ENCODE measurements at regions not wholly inside any gene's neighbourhood (a gene's known extent, or its start where the extent isn't known, plus 50 kb on each side); places are given as distances from the start of the nearest gene placed in this dataset.

DNA sequence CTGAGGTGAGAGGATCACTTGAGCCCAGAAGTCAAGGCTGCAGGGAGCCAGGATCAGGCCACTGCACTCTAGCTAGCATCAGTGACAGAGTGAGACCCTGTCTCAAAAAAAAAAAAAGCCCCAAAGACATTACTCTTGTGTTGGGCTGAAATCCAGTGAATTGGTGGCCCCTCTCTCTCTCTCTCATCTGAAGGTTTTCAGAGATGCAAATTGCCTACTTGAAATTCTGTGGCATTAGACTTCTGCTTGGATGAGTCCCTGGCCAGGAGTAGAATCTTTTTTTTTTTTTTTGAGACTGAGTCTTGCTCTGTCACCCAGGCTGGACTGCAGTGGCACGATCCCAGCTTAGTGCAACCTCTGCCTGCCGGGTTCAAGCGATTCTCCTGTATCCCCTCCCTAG is 112.0 kb upstream of the ATF7IP start:
- H3K27me3 ChIP-seq (ENCODE audit: insufficient read depth): no peaks in the 10 kb centered on the region
- peaks cover 7% of the 10 kb centered on the region; the same call in 2 of the 3 replicates for H3K9me3 Mint-ChIP-seq
- peaks cover 17% of the 10 kb centered on the region for H3K27me3 Mint-ChIP-seq (ENCODE audit: insufficient read depth, low read depth, poor library complexity)
- H3K4me3 Mint-ChIP-seq: no peak overlapping the region
- peaks cover 5% of the 10 kb centered on the region; the same call in 2 of the 3 replicates for H3K36me3 Mint-ChIP-seq (ENCODE audit: low read depth)
- H3K79me2 ChIP-seq (replicated peaks; ENCODE audit: insufficient read depth): no peaks in the 10 kb centered on the region
- H2AFZ ChIP-seq: no peak overlapping the region
- no peak for TF ChIP-seq STAT1 (IDR thresholded peaks at IDR 0.05; ENCODE audit: unreplicated experiment)
- TF ChIP-seq EZH2phosphoT487 (IDR thresholded peaks at IDR 0.05; ENCODE audit: unreplicated experiment): no peak
- no peak for TF ChIP-seq ZNF114 (CRISPR knock-in tag; IDR thresholded peaks at IDR 0.05)
- no peak for TF ChIP-seq JUNB (IDR thresholded peaks at IDR 0.05; ENCODE audit: unreplicated experiment)
- TF ChIP-seq, protein P1, sequence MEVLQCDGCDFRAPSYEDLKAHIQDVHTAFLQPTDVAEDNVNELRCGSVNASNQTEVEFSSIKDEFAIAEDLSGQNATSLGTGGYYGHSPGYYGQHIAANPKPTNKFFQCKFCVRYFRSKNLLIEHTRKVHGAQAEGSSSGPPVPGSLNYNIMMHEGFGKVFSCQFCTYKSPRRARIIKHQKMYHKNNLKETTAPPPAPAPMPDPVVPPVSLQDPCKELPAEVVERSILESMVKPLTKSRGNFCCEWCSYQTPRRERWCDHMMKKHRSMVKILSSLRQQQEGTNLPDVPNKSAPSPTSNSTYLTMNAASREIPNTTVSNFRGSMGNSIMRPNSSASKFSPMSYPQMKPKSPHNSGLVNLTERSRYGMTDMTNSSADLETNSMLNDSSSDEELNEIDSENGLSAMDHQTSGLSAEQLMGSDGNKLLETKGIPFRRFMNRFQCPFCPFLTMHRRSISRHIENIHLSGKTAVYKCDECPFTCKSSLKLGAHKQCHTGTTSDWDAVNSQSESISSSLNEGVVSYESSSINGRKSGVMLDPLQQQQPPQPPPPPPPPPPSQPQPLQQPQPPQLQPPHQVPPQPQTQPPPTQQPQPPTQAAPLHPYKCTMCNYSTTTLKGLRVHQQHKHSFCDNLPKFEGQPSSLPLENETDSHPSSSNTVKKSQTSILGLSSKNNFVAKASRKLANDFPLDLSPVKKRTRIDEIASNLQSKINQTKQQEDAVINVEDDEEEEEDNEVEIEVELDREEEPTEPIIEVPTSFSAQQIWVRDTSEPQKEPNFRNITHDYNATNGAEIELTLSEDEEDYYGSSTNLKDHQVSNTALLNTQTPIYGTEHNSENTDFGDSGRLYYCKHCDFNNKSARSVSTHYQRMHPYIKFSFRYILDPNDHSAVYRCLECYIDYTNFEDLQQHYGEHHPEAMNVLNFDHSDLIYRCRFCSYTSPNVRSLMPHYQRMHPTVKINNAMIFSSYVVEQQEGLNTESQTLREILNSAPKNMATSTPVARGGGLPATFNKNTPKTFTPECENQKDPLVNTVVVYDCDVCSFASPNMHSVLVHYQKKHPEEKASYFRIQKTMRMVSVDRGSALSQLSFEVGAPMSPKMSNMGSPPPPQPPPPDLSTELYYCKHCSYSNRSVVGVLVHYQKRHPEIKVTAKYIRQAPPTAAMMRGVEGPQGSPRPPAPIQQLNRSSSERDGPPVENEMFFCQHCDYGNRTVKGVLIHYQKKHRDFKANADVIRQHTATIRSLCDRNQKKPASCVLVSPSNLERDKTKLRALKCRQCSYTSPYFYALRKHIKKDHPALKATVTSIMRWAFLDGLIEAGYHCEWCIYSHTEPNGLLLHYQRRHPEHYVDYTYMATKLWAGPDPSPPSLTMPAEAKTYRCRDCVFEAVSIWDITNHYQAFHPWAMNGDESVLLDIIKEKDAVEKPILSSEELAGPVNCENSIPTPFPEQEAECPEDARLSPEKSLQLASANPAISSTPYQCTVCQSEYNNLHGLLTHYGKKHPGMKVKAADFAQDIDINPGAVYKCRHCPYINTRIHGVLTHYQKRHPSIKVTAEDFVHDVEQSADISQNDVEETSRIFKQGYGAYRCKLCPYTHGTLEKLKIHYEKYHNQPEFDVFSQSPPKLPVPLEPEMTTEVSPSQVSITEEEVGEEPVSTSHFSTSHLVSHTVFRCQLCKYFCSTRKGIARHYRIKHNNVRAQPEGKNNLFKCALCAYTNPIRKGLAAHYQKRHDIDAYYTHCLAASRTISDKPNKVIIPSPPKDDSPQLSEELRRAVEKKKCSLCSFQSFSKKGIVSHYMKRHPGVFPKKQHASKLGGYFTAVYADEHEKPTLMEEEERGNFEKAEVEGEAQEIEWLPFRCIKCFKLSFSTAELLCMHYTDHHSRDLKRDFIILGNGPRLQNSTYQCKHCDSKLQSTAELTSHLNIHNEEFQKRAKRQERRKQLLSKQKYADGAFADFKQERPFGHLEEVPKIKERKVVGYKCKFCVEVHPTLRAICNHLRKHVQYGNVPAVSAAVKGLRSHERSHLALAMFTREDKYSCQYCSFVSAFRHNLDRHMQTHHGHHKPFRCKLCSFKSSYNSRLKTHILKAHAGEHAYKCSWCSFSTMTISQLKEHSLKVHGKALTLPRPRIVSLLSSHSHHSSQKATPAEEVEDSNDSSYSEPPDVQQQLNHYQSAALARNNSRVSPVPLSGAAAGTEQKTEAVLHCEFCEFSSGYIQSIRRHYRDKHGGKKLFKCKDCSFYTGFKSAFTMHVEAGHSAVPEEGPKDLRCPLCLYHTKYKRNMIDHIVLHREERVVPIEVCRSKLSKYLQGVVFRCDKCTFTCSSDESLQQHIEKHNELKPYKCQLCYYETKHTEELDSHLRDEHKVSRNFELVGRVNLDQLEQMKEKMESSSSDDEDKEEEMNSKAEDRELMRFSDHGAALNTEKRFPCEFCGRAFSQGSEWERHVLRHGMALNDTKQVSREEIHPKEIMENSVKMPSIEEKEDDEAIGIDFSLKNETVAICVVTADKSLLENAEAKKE (CRISPR knock-in tag; IDR thresholded peaks at IDR 0.05): no peak
- TF ChIP-seq CREB1 (CRISPR knock-in tag; IDR thresholded peaks at IDR 0.05; ENCODE audit: low read depth): no peak
- no peak for TF ChIP-seq EZH2 (IDR thresholded peaks at IDR 0.05; ENCODE audit: low read depth, unreplicated experiment)
- H3K4me3 ChIP-seq: no peak overlapping the region
- no peaks in the 10 kb centered on the region for H3F3A ChIP-seq (replicated peaks; ENCODE audit: low read depth)
- no peak overlapping the region for H3K27ac Mint-ChIP-seq
- DNase-seq (ENCODE audit: low spot score) (no peak), ATAC-seq (no peak)
- peaks cover 19% of the 10 kb centered on the region for H3K4me1 ChIP-seq (ENCODE audit: insufficient read depth)
- no peaks in the 10 kb centered on the region for H3K9me2 ChIP-seq (ENCODE audit: insufficient read depth)
- H4K20me1 ChIP-seq (replicated peaks; ENCODE audit: insufficient read depth): no peaks in the 10 kb centered on the region
- H3K27ac ChIP-seq (ENCODE audit: low read depth): no peak overlapping the region
- H3K4me2 ChIP-seq: no peak overlapping the region
- no peaks in the 10 kb centered on the region for H3K36me3 ChIP-seq (ENCODE audit: insufficient read depth)
- peaks cover 35% of the 10 kb centered on the region for H3K4me1 Mint-ChIP-seq

DNA sequence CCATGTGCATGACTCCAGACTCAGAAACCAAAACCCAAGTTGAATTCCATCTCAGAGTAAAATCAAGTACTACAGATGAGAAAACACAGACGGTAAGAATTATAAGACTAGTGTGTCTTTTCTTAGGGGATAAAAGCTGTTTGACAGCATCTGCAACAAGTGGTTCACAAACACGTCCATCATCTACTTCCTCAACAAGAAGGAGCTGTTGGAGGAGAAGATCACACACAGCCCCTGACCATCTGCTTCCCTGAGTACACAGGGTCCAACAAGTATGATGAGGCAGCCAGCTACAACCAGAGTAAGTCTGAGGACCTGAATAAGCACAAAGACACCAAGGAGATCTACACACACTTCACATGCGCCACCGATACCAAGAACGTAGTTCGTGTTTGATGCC is 110.7 kb upstream of the ATF7IP start:
- H3K4me1 ChIP-seq (ENCODE audit: insufficient read depth): peaks cover 26% of the 10 kb centered on the region
- H2AFZ ChIP-seq: no peak overlapping the region
- no peak overlapping the region for H3K4me3 ChIP-seq
- no peak for TF ChIP-seq STAT1 (IDR thresholded peaks at IDR 0.05; ENCODE audit: unreplicated experiment)
- TF ChIP-seq, protein P2, sequence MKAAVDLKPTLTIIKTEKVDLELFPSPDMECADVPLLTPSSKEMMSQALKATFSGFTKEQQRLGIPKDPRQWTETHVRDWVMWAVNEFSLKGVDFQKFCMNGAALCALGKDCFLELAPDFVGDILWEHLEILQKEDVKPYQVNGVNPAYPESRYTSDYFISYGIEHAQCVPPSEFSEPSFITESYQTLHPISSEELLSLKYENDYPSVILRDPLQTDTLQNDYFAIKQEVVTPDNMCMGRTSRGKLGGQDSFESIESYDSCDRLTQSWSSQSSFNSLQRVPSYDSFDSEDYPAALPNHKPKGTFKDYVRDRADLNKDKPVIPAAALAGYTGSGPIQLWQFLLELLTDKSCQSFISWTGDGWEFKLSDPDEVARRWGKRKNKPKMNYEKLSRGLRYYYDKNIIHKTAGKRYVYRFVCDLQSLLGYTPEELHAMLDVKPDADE (IDR thresholded peaks at IDR 0.05): no peak
- TF ChIP-seq ZNF331 (CRISPR knock-in tag; IDR thresholded peaks at IDR 0.05; ENCODE audit: low read depth): no peak
- no peak for TF ChIP-seq CREB1 (CRISPR knock-in tag; IDR thresholded peaks at IDR 0.05; ENCODE audit: low read depth)
- no peak for TF ChIP-seq ZNF114 (CRISPR knock-in tag; IDR thresholded peaks at IDR 0.05)
- TF ChIP-seq EZH2phosphoT487 (IDR thresholded peaks at IDR 0.05; ENCODE audit: unreplicated experiment): no peak
- TF ChIP-seq JUNB (IDR thresholded peaks at IDR 0.05; ENCODE audit: unreplicated experiment): no peak

More for the DNA sequence above, 110.7 kb upstream of the ATF7IP start:
- peaks cover 18% of the 10 kb centered on the region for H3K9me3 Mint-ChIP-seq
- ATAC-seq: no peak
- H3K79me2 ChIP-seq (replicated peaks; ENCODE audit: insufficient read depth): no peaks in the 10 kb centered on the region
- no peak overlapping the region for H3K27ac ChIP-seq (ENCODE audit: low read depth)
- H3K9me2 ChIP-seq (ENCODE audit: insufficient read depth): no peaks in the 10 kb centered on the region
- H3K4me1 Mint-ChIP-seq: peaks cover 37% of the 10 kb centered on the region
- H4K20me1 ChIP-seq (replicated peaks; ENCODE audit: insufficient read depth): no peaks in the 10 kb centered on the region
- H3K36me3 ChIP-seq (ENCODE audit: insufficient read depth): no peaks in the 10 kb centered on the region
- H3K4me2 ChIP-seq: no peak overlapping the region
- peaks cover 15% of the 10 kb centered on the region; the same call in 2 of the 3 replicates for H3K36me3 Mint-ChIP-seq (ENCODE audit: low read depth)
- no peak overlapping the region for H3K4me3 Mint-ChIP-seq
- no peak for DNase-seq (ENCODE audit: low spot score)
- H3K27me3 Mint-ChIP-seq (ENCODE audit: insufficient read depth, low read depth, poor library complexity): peaks cover 22% of the 10 kb centered on the region
- no peaks in the 10 kb centered on the region for H3F3A ChIP-seq (replicated peaks; ENCODE audit: low read depth)
- H3K27ac Mint-ChIP-seq: no peak overlapping the region
- H3K27me3 ChIP-seq (ENCODE audit: insufficient read depth): no peaks in the 10 kb centered on the region

Data from GM23338 (cell line).